ENCODE measurements at regions not wholly inside any gene's neighbourhood (a gene's known extent, or its start where the extent isn't known, plus 50 kb on each side); places are given as distances from the start of the nearest gene placed in this dataset.

DNA sequence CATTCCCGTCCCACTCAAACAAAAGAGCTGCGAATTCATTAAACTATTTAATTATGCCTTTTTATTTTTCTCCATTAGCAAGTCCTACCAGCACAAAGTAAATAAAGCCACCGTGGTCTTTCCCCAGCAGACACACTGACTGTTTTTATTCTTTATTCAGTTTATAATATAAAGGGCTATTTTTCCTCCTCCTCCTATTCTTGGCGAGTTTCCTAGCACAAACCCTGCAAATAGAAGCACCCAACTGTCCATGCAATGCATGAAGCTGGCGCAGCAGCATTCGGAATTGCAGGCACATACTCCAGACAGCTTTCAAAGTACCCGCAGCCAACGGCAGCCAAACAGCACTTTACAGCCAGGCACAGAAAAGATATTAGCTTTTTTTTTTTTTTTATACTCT is 583.4 kb upstream of the PSMD7 start:
- BruUV-seq (replicated peaks) = no TSS peak
- Histone ChIP-seq H3K4me3 (ENCODE audit: insufficient read depth, low read depth, low read length) (no peak overlapping the region), H3K79me1 (ENCODE audit: low read depth in 1 of 2, low read length in 2 of 2) (no peaks in the 10 kb centered on the region), H2BK120ac (ENCODE audit: low read depth, low read length) (no peak overlapping the region), H3K4me1 (ENCODE audit: control insufficient read depth, insufficient read depth, low read length) (no peaks in the 10 kb centered on the region), H3K36me3 (ENCODE audit: control insufficient read depth, insufficient read depth, low read length) (no peaks in the 10 kb centered on the region), H2BK20ac (ENCODE audit: low read depth, low read length) (no peak overlapping the region), H3K18ac (ENCODE audit: low read depth, low read length) (no peak overlapping the region), H3K23ac (ENCODE audit: low read depth, low read length) (no peak overlapping the region), H3K27me3 (ENCODE audit: control insufficient read depth, insufficient read depth, low read length) (no peaks in the 10 kb centered on the region), H2AFZ (replicated peaks; ENCODE audit: low read length, poor library complexity) (no peak overlapping the region), H4K8ac (ENCODE audit: low read depth in 2 of 2, low read length in 2 of 2) (no peak overlapping the region), H4K5ac (ENCODE audit: low read depth, low read length) (no peak overlapping the region), H3K4me2 (ENCODE audit: low read depth, low read length) (no peak overlapping the region), H3K56ac (ENCODE audit: extremely low read depth, insufficient read depth, low read length) (no peak overlapping the region), H2AK9ac (replicated peaks; ENCODE audit: low read depth, low read length, poor library complexity) (no peak overlapping the region), H3K9me1 (ENCODE audit: insufficient read depth, low read length) (no peaks in the 10 kb centered on the region), H3K14ac (replicated peaks; ENCODE audit: low read depth, low read length) (no peak overlapping the region), H2BK15ac (ENCODE audit: low read depth, low read length) (no peak overlapping the region), H3K9ac (ENCODE audit: low read depth, low read length) (no peak overlapping the region), H3K9me3 (ENCODE audit: control insufficient read depth, insufficient read depth, low read length) (peaks cover 7% of the 10 kb centered on the region), H4K20me1 (ENCODE audit: insufficient read depth, low read length) (no peaks in the 10 kb centered on the region), H2BK5ac (ENCODE audit: low read depth, low read length, poor library complexity, severe bottlenecking) (no peak overlapping the region), H3K4ac (ENCODE audit: low read depth, low read length) (no peak overlapping the region), H2AK5ac (ENCODE audit: low read depth, low read length) (no peak overlapping the region), H4K91ac (ENCODE audit: insufficient read depth, low read depth, low read length) (no peak overlapping the region), H3K27ac (ENCODE audit: insufficient read depth, low read length) (no peak overlapping the region)
- dilution Hi-C loops (cut with HindIII; ENCODE audit: low sequenced_read_pairs, unreplicated experiment) (no loop called here), intact Hi-C loops (cut with micrococcal nuclease) (no loop called here), in situ Hi-C loops (cut with MboI; ENCODE audit: low sequenced_read_pairs) (no loop called here)
- ATAC-seq (ENCODE audit: low read depth) (no peak), DNase-seq (no peak)
- TF ChIP-seq, protein P1, sequence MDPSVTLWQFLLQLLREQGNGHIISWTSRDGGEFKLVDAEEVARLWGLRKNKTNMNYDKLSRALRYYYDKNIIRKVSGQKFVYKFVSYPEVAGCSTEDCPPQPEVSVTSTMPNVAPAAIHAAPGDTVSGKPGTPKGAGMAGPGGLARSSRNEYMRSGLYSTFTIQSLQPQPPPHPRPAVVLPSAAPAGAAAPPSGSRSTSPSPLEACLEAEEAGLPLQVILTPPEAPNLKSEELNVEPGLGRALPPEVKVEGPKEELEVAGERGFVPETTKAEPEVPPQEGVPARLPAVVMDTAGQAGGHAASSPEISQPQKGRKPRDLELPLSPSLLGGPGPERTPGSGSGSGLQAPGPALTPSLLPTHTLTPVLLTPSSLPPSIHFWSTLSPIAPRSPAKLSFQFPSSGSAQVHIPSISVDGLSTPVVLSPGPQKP (IDR thresholded peaks at IDR 0.05; ENCODE audit: borderline replicate concordance, low read depth, low read length) = no peak
- TF ChIP-seq CHD1 (IDR thresholded peaks at IDR 0.05; ENCODE audit: low read depth, low read length) (no peak), CEBPB (IDR thresholded peaks at IDR 0.05; ENCODE audit: low read depth, low read length) (no peak), RFX5 (IDR thresholded peaks at IDR 0.05; ENCODE audit: low read depth, low read length) (no peak)
- TF ChIP-seq, protein P2, sequence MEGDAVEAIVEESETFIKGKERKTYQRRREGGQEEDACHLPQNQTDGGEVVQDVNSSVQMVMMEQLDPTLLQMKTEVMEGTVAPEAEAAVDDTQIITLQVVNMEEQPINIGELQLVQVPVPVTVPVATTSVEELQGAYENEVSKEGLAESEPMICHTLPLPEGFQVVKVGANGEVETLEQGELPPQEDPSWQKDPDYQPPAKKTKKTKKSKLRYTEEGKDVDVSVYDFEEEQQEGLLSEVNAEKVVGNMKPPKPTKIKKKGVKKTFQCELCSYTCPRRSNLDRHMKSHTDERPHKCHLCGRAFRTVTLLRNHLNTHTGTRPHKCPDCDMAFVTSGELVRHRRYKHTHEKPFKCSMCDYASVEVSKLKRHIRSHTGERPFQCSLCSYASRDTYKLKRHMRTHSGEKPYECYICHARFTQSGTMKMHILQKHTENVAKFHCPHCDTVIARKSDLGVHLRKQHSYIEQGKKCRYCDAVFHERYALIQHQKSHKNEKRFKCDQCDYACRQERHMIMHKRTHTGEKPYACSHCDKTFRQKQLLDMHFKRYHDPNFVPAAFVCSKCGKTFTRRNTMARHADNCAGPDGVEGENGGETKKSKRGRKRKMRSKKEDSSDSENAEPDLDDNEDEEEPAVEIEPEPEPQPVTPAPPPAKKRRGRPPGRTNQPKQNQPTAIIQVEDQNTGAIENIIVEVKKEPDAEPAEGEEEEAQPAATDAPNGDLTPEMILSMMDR (conservative IDR thresholded peaks at IDR 0.05; ENCODE audit: low read depth, low read length) = no peak
- CTCF ChIA-PET = interaction anchor here (1.0 to 1.5 kb wide), 2 partner anchors 11 to 165 kb away, joined by 3 to 6 read pairs; no protein-coding TSS in a partner anchor
- WGBS, 2 experiments (ENCODE audit: extremely low coverage in 2 of 2, insufficient read length in 1 of 2) = no CpG with 5 or more reads among the region's 8 CpGs
- POLR2A ChIA-PET (ENCODE audit: unreplicated experiment) = no interaction called here
